RWPE2 (cell line): ENCODE measurements at regions not wholly inside any gene's neighbourhood (a gene's known extent, or its start where the extent isn't known, plus 50 kb on each side); places are given as distances from the start of the nearest gene placed in this dataset.
A peak's percentile ranks its signal among the peaks of the same experiment; 100 is the strongest.

Source experiments
- ATAC-seq: fragments of 200-7000 bp; cut with Tn5 transposase; 3 replicates; pipeline ENCODE4 v1.9.1; 2021; ENCODE audit warnings: low read depth
- DNase-seq: peaks from one replicate; pipeline ENCODE4 v3.0.0-alpha.2; 2020; ENCODE audit warnings: low spot score
- H3K27ac ChIP-seq: fragments of 450-650 bp; 2 replicates; pipeline ENCODE4 v1.5.1; 2017; ENCODE audit warnings: mild to moderate bottlenecking; ENCODE audit not compliant: poor library complexity, severe bottlenecking
- H3K27me3 ChIP-seq: fragments of 250-450 bp; sonication (Bioruptor Pico); 2 replicates; pipeline ENCODE4 v1.5.1; 2021; ENCODE audit warnings: mild to moderate bottlenecking, moderate library complexity; ENCODE audit not compliant: insufficient read depth, poor library complexity, severe bottlenecking
- H3K36me3 ChIP-seq: fragments of 250-450 bp; sonication (Bioruptor Pico); 2 replicates; pipeline ENCODE4 v1.5.1; 2020; ENCODE audit warnings: low read depth, mild to moderate bottlenecking, moderate library complexity
- H3K4me1 ChIP-seq: fragments of 250-450 bp; sonication (Bioruptor Pico); 2 replicates; pipeline ENCODE4 v1.5.1; 2021; ENCODE audit warnings: mild to moderate bottlenecking, moderate library complexity; ENCODE audit not compliant: insufficient read depth, poor library complexity, severe bottlenecking
- H3K4me3 ChIP-seq: fragments of 250-450 bp; sonication (Bioruptor Pico); 2 replicates; pipeline ENCODE4 v1.5.1; 2021; ENCODE audit warnings: mild to moderate bottlenecking, moderate library complexity; ENCODE audit not compliant: severe bottlenecking
- H3K9me3 ChIP-seq: fragments of 250-450 bp; sonication (Bioruptor Pico); 2 replicates; pipeline ENCODE4 v1.5.1; 2021; ENCODE audit warnings: mild to moderate bottlenecking, moderate library complexity; ENCODE audit not compliant: severe bottlenecking
- TF ChIP-seq, protein P1 (sequence below): fragments of 450-650 bp; IDR thresholded peaks from one replicate; pipeline ENCODE4 v1.5.1; 2017; ENCODE audit warnings: mild to moderate bottlenecking, moderate library complexity; ENCODE audit not compliant: poor library complexity, severe bottlenecking

DNA sequence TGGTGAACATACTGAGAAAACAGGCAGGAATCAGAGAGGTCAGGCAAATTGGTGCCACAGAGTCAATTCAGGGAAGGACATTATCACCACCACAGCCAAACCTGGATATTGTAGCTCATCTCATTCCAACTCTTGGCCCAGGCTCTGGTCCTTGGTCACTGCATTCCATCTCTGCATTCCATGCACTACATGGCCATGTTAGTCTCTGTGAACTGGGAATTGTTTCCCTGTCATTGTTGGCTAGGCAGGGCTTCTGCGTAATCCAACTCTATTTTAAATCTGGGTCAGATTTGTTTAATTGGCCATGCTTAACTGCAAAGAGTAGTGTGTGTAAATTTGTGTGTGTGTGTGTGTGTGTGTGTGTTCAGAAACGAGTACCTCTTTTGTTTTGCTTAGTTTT lies 837.6 kb upstream of the ADAMTS5 start:
- H3K36me3 ChIP-seq, result no peaks in the 10 kb centered on the region
- no peaks in the 10 kb centered on the region for H3K27me3 ChIP-seq
- no peak overlapping the region for H3K4me3 ChIP-seq
- TF ChIP-seq, protein P1, sequence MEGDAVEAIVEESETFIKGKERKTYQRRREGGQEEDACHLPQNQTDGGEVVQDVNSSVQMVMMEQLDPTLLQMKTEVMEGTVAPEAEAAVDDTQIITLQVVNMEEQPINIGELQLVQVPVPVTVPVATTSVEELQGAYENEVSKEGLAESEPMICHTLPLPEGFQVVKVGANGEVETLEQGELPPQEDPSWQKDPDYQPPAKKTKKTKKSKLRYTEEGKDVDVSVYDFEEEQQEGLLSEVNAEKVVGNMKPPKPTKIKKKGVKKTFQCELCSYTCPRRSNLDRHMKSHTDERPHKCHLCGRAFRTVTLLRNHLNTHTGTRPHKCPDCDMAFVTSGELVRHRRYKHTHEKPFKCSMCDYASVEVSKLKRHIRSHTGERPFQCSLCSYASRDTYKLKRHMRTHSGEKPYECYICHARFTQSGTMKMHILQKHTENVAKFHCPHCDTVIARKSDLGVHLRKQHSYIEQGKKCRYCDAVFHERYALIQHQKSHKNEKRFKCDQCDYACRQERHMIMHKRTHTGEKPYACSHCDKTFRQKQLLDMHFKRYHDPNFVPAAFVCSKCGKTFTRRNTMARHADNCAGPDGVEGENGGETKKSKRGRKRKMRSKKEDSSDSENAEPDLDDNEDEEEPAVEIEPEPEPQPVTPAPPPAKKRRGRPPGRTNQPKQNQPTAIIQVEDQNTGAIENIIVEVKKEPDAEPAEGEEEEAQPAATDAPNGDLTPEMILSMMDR, result no peak
- no peak for DNase-seq
- ATAC-seq, result no peak
- H3K27ac ChIP-seq, result no peak overlapping the region
- H3K9me3 ChIP-seq, result no peaks in the 10 kb centered on the region
- no peaks in the 10 kb centered on the region for H3K4me1 ChIP-seq

DNA sequence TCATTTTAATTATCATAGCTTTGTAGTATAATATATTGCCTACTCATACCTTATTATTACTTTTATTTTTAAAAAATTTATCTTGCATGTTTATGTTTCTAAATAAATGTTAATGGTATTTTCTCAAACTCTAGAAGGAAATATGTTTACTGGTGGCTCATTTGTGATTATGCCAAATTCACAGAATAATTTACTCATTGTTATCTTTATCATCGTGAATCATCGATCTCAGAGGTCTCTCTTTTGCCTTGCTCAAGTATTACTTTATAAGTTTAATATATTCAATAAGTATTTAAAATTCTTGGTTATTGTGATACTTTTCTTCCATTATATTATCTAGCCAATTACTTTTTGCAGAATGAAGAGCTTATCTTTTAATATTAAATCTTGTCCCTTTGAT lies 836.7 kb upstream of the ADAMTS5 start:
- no peaks in the 10 kb centered on the region for H3K27me3 ChIP-seq
- no peak overlapping the region for H3K4me3 ChIP-seq
- no peaks in the 10 kb centered on the region for H3K9me3 ChIP-seq
- H3K27ac ChIP-seq, result no peak overlapping the region
- ATAC-seq (no peak), DNase-seq (no peak)
- H3K36me3 ChIP-seq, result no peaks in the 10 kb centered on the region
- TF ChIP-seq, protein P1, result no peak
- H3K4me1 ChIP-seq, result no peaks in the 10 kb centered on the region

GRCh38 chr21:27802816-27803475 lies 836.1 kb upstream of the ADAMTS5 start:
- TF ChIP-seq, protein P1, result peak; percentile 54
- ATAC-seq, result peak; percentile 10; the same call in 1 of the 3 replicates
- no peak for DNase-seq
- H3K27ac ChIP-seq, result no peak overlapping the region
- no peaks in the 10 kb centered on the region for H3K4me1 ChIP-seq
- H3K9me3 ChIP-seq, result no peaks in the 10 kb centered on the region
- H3K27me3 ChIP-seq, result no peaks in the 10 kb centered on the region
- no peak overlapping the region for H3K4me3 ChIP-seq
- H3K36me3 ChIP-seq, result no peaks in the 10 kb centered on the region

DNA sequence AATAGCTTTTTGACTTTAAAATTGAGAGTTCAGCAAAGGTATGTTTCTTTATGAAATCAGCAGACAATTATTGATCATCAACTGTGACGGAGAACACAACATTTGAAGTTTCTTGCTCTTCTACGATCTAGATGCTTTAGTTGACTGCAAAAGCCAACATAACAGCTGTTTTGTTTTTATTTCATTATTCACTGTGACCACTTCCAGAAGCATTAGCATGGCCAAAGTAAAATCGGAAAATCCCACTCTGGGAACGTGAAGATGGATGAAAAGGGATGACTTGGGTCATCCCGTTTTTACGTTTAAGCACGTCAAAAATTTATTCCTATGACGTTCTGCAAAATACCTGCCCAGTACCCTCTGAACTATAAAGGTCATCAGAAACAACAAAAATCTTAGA lies 833.0 kb upstream of the ADAMTS5 start:
- Histone ChIP-seq H3K9me3 (no peaks in the 10 kb centered on the region), H3K27ac (no peak overlapping the region), H3K27me3 (no peaks in the 10 kb centered on the region), H3K36me3 (no peaks in the 10 kb centered on the region), H3K4me1 (no peaks in the 10 kb centered on the region), H3K4me3 (no peak overlapping the region)
- TF ChIP-seq, protein P1, result no peak
- DNase-seq, result no peak
- no peak for ATAC-seq

DNA sequence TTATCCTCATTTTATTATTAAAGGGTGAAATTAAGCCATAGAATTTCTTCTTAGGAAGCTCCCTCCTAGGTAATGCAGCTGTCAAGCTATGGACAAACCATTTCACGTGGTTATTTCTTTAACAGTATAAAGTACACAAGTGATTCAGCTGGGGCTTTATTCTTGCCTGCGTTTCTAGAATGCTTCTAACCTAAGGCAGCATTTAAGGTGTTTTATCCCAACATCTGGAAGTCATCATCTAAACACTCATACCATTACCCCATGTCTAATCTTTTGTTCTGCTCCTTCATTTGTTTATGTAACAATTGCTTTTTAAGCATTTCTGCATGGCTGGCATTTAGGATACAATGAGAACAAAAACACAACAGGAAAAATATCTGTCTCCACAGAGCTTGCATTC lies 829.2 kb upstream of the ADAMTS5 start:
- Histone ChIP-seq H3K27ac (no peak overlapping the region), H3K9me3 (no peaks in the 10 kb centered on the region), H3K4me3 (no peak overlapping the region), H3K4me1 (no peaks in the 10 kb centered on the region), H3K27me3 (no peaks in the 10 kb centered on the region), H3K36me3 (no peaks in the 10 kb centered on the region)
- TF ChIP-seq, protein P1, result no peak
- DNase-seq, result no peak
- no peak for ATAC-seq
